Prostate gland (tissue), 2 donors: ENCODE measurements at regions not wholly inside any gene's neighbourhood (a gene's known extent, or its start where the extent isn't known, plus 50 kb on each side); places are given as distances from the start of the nearest gene placed in this dataset.

Experiments used
- CTCF ChIP-seq, 4 experiments: fragments of 200-600 bp in 2 of 4; fragments of 450-650 bp in 2 of 4; sonication (generic) in 2 of 4; IDR thresholded peaks; 1 replicate in 3 of 4; 2 replicates in 1 of 4; pipeline ENCODE4 v1.5.1; 2016 to 2019; ENCODE audit warnings: antibody characterized with exemption in 4 of 4, mild to moderate bottlenecking in 2 of 4, moderate library complexity in 2 of 4
- POLR2AphosphoS5 ChIP-seq: sonication (generic); formaldehyde crosslinking; IDR thresholded peaks from one replicate; pipeline ENCODE4 v1.6.1; 2017; ENCODE audit warnings: antibody characterized with exemption

DNA sequence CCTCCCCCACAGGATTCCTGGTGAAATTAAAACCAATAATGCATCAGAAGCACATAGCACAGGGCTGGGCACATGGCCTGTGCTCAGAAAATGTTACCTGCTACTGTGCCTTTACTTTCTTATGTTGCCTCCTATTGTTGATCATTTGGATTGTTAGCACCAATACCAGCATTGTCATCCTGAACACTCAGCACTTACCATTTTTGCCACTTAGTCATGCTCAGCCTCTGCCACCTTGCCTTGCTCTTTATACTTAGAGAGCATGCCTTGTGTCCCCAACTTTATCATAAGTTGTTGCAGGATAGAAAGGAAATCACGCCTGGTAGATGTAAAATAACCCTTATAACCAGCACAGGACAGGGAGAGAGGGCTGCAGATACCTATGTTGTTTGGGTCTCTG, 361.0 kb upstream of the RUNX1 start:
- TF ChIP-seq CTCF (IDR thresholded peaks at IDR 0.05) (no peak), POLR2AphosphoS5 (no peak)
